SU-DHL-6 (cell line): ENCODE measurements at regions not wholly inside any gene's neighbourhood (a gene's known extent, or its start where the extent isn't known, plus 50 kb on each side); places are given as distances from the start of the nearest gene placed in this dataset.

Experiments used
- CTCF ChIP-seq: fragments of 200-600 bp; sonication (generic); IDR thresholded peaks from one replicate; pipeline ENCODE4 v1.5.1; 2017; ENCODE audit warnings: antibody characterized with exemption, mild to moderate bottlenecking, low read length, moderate library complexity; ENCODE audit not compliant: insufficient read depth, poor library complexity, severe bottlenecking
- EZH2phosphoT487 ChIP-seq: fragments of 200-600 bp; sonication (generic), shearing (Covaris generic); conservative IDR thresholded peaks from 2 replicates; pipeline ENCODE4 v1.6.1; 2018; ENCODE audit warnings: mild to moderate bottlenecking, antibody characterized with exemption, low read length, moderate library complexity, mixed read lengths

- TF ChIP-seq CTCF = no peak
- TF ChIP-seq EZH2phosphoT487 = no peak
These were observed 225.4 kb upstream of the ZC3H12C start for GRCh38 chr11:109867784-109868183.
